Lung (tissue), 11 donors: ENCODE measurements at regions not wholly inside any gene's neighbourhood (a gene's known extent, or its start where the extent isn't known, plus 50 kb on each side); places are given as distances from the start of the nearest gene placed in this dataset.
A peak's percentile ranks its signal among the peaks of the same experiment; 100 is the strongest.

ENCODE experiments used
- ATAC-seq: fragments of 200-7000 bp; cut with Tn5 transposase; one replicate; pipeline ENCODE4 v1.9.1; 2020; ENCODE audit warnings: moderate number of reproducible peaks; ENCODE audit not compliant: insufficient read depth, low FRiP score
- DNase-seq, 3 donors: peaks; one replicate each; pipeline ENCODE4 v3.0.0-alpha.2; 2013 to 2017
- H3K27ac ChIP-seq, 2 donors: one replicate each; pipeline ENCODE4 v1.5.1; 2013; ENCODE audit warnings: mild to moderate bottlenecking in 2 of 2, moderate library complexity in 2 of 2, control low read depth in 1 of 2, inconsistent platforms in 1 of 2, low read depth in 1 of 2, low read length in 1 of 2
- H3K27me3 ChIP-seq, 3 donors: one replicate each; pipeline ENCODE4 v1.5.1; 2013; ENCODE audit warnings: low read length in 2 of 3; ENCODE audit not compliant: control insufficient read depth in 3 of 3, insufficient read depth in 3 of 3
- H3K36me3 ChIP-seq, 4 donors: one replicate each; pipeline ENCODE4 v1.5.1; 2013; ENCODE audit warnings: low read length in 4 of 4, mild to moderate bottlenecking in 1 of 4, moderate library complexity in 1 of 4; ENCODE audit not compliant: control insufficient read depth in 4 of 4, insufficient read depth in 4 of 4
- H3K4me1 ChIP-seq, 5 donors: one replicate each; pipeline ENCODE4 v1.5.1; 2013; ENCODE audit warnings: low read length in 5 of 5, mild to moderate bottlenecking in 2 of 5, moderate library complexity in 1 of 5; ENCODE audit not compliant: control insufficient read depth in 5 of 5, insufficient read depth in 5 of 5
- H3K4me3 ChIP-seq: one replicate; pipeline ENCODE4 v1.5.1; 2013; ENCODE audit warnings: mild to moderate bottlenecking, control low read depth, moderate library complexity
- H3K9ac ChIP-seq, 2 donors: one replicate each; pipeline ENCODE4 v1.5.1; 2013; ENCODE audit warnings: low read length in 2 of 2, control low read depth in 1 of 2; ENCODE audit not compliant: insufficient read depth in 1 of 2
- H3K9me3 ChIP-seq, 4 donors: one replicate each; pipeline ENCODE4 v1.5.1; 2013; ENCODE audit warnings: low read length in 3 of 4, mild to moderate bottlenecking in 1 of 4, moderate library complexity in 1 of 4; ENCODE audit not compliant: control insufficient read depth in 4 of 4, insufficient read depth in 3 of 4
- WGBS, 2 donors: extraction: QIAGEN DNeasy Blood & Tissue Kit; methylation state at CpG; one replicate each; pipeline ENCODE4 v1.1.7; 2013; 5-methylcytosine and 5-hydroxymethylcytosine counted together
- TF ChIP-seq, protein P1 (sequence below): IDR thresholded peaks from 2 replicates; pipeline ENCODE4 v1.5.1; 2012; ENCODE audit warnings: mild to moderate bottlenecking; ENCODE audit errors: control extremely low read depth, extremely low read depth
- donor health status: control.
- donor health status: control.
- donor health status: Bipolar disorder and iron deficiency.
- donor health status: healthy.
- donor health status: DM: yes; HTN: yes; CAD: no.

DNA sequence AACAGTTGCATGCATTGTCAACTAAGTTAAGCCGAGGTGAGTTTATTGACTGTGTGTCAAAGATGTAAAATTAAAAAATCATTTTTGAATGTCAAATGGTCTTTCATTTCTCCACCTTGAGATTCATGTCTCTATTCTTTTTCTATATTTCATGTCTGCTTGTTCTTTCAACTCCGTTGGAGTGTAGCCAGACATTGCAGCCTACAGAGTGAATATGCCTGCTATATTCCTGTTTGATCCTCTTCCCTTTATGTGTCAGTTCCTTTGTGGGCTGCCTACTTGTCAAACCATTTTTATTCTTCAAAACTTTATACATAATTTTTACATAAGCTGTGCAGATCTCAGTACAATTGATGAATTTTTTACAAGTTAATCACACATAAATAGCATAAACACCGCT is 1325.8 kb upstream of the PRMT6 start:
- Histone ChIP-seq H3K4me3 (no peak overlapping the region), H3K27me3 (no peaks in the 10 kb centered on the region), H3K9ac (no peak overlapping the region), H3K4me1 (no peaks in the 10 kb centered on the region), H3K36me3 (no peaks in the 10 kb centered on the region), H3K27ac (no peak overlapping the region), H3K9me3 (no peaks in the 10 kb centered on the region)
- TF ChIP-seq, protein P1, sequence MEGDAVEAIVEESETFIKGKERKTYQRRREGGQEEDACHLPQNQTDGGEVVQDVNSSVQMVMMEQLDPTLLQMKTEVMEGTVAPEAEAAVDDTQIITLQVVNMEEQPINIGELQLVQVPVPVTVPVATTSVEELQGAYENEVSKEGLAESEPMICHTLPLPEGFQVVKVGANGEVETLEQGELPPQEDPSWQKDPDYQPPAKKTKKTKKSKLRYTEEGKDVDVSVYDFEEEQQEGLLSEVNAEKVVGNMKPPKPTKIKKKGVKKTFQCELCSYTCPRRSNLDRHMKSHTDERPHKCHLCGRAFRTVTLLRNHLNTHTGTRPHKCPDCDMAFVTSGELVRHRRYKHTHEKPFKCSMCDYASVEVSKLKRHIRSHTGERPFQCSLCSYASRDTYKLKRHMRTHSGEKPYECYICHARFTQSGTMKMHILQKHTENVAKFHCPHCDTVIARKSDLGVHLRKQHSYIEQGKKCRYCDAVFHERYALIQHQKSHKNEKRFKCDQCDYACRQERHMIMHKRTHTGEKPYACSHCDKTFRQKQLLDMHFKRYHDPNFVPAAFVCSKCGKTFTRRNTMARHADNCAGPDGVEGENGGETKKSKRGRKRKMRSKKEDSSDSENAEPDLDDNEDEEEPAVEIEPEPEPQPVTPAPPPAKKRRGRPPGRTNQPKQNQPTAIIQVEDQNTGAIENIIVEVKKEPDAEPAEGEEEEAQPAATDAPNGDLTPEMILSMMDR: no peak
- ATAC-seq: no peak
- WGBS, 2 donors: 74 to 82% methylated on average over 3 of the region's 3 CpGs
- peak; percentile 13 to 29 (median 26) for DNase-seq

DNA sequence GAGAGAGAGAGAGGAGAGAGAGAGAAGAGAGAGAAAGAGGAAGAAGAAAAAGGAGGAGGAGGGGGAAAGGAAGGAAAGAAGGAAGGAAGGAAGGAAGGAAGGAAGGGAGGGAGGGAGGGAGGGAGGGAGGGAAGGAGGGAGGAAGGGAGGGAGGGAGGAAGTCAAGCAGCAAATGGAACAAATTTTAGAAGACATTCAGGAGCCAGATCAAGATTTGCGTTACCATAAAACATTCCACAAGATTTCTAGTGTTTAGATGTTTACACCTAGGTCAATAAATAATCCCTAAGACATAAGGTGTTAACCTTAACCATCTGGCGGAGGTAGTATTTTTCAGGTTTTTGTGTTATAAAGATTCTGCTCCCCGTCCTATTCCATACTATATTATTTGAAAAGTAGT is 1320.1 kb upstream of the PRMT6 start:
- no peak overlapping the region for H3K27ac ChIP-seq
- DNase-seq (no peak), ATAC-seq (no peak)
- H3K4me3 ChIP-seq: no peak overlapping the region
- TF ChIP-seq, protein P1: no peak
- 88% methylated on average over 3 of the region's 3 CpGs for WGBS, 2 donors
- H3K9ac ChIP-seq: no peak overlapping the region
- H3K9me3 ChIP-seq: no peaks in the 10 kb centered on the region
- no peaks in the 10 kb centered on the region for H3K4me1 ChIP-seq
- no peaks in the 10 kb centered on the region for H3K27me3 ChIP-seq
- H3K36me3 ChIP-seq: no peaks in the 10 kb centered on the region

DNA sequence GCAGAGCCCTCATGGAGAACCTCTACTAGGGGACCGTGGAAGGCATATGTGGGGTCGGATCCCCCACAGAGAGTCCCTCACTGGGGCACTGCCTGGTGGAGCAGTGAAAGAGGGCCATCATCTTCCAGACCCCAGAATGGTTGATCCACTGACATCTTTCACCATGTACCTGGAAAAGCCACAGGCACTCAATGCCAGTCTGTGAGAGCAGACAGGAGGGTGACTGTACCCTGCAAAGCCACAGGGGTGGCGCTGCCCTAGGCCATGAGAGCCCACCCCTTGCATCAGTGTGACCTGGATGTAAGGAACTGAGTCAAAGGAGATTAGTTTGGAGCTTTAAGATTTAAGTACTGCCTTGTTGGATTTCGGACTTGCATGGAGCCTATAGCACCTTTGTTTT is 1276.7 kb upstream of the PRMT6 start:
- H3K9ac ChIP-seq: no peak overlapping the region
- no peak overlapping the region for H3K4me3 ChIP-seq
- no peak for ATAC-seq
- H3K27me3 ChIP-seq: no peaks in the 10 kb centered on the region
- TF ChIP-seq, protein P1: no peak
- 84 to 87% methylated on average over 4 of the region's 4 CpGs for WGBS, 2 donors
- DNase-seq: no peak
- H3K4me1 ChIP-seq: no peaks in the 10 kb centered on the region
- H3K36me3 ChIP-seq: no peaks in the 10 kb centered on the region
- H3K27ac ChIP-seq: no peak overlapping the region
- no peaks in the 10 kb centered on the region for H3K9me3 ChIP-seq

DNA sequence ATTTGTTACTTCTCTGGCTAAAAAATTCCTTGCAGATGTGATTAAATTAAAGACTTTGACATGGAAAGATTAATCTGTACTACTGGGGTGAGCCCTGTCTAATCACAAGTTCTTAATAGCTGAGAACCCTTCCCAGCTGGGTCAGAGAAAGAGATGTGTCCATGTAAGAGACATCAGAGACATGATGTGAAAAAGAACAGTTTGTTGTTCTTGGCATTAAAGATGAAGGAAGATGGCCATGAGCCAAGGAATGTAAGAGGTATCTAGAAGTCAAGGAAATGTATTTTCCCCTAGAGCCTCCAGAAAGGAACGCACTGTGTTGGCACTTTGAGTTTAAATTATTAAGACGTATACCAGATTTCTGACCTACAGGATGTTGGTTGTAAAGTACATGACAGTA is 1271.5 kb upstream of the PRMT6 start:
- H3K36me3 ChIP-seq: no peaks in the 10 kb centered on the region
- no peaks in the 10 kb centered on the region for H3K9me3 ChIP-seq
- H3K9ac ChIP-seq: no peak overlapping the region
- 46 to 66% methylated on average over 2 of the region's 2 CpGs for WGBS, 2 donors
- ATAC-seq: no peak
- TF ChIP-seq, protein P1: no peak
- no peak overlapping the region for H3K4me3 ChIP-seq
- DNase-seq: peak in 2 of 3 donors; percentile 0 to 6
- H3K4me1 ChIP-seq: no peaks in the 10 kb centered on the region
- no peak overlapping the region for H3K27ac ChIP-seq
- H3K27me3 ChIP-seq: no peaks in the 10 kb centered on the region
